ENCODE measurements at regions not wholly inside any gene's neighbourhood (a gene's known extent, or its start where the extent isn't known, plus 50 kb on each side); places are given as distances from the start of the nearest gene placed in this dataset.

DNA sequence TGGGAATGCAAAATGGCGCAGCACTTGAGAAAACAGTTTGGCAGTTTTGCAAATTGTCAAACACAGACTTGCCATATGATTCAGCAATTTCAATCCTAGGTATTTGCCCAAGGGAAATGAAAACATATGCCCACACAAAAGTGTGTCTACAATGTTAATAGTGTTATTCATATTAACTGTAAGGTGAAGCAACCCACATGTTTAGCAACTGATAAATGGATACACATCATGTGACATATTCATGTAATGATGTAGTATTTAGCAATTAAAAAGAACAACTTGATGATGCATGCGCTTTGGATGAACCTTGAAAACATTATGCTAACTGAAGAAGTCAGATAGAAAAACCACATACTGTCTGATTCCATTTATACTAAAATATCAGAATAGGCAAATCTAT is 539.0 kb upstream of the PPP2R3A start:
- TF ChIP-seq MAX (IDR thresholded peaks at IDR 0.05) (no peak), JUND (IDR thresholded peaks at IDR 0.05) (no peak), GABPA (IDR thresholded peaks at IDR 0.05 in 1 of 2, conservative IDR thresholded peaks at IDR 0.05 in 1 of 2) (no peak), EGR1 (IDR thresholded peaks at IDR 0.05; ENCODE audit: low read depth in 2 of 2) (no peak), RXRA (IDR thresholded peaks at IDR 0.05) (no peak), HNF4G (IDR thresholded peaks at IDR 0.05) (no peak), RAD21 (IDR thresholded peaks at IDR 0.05) (no peak)
- TF ChIP-seq, protein P1, sequence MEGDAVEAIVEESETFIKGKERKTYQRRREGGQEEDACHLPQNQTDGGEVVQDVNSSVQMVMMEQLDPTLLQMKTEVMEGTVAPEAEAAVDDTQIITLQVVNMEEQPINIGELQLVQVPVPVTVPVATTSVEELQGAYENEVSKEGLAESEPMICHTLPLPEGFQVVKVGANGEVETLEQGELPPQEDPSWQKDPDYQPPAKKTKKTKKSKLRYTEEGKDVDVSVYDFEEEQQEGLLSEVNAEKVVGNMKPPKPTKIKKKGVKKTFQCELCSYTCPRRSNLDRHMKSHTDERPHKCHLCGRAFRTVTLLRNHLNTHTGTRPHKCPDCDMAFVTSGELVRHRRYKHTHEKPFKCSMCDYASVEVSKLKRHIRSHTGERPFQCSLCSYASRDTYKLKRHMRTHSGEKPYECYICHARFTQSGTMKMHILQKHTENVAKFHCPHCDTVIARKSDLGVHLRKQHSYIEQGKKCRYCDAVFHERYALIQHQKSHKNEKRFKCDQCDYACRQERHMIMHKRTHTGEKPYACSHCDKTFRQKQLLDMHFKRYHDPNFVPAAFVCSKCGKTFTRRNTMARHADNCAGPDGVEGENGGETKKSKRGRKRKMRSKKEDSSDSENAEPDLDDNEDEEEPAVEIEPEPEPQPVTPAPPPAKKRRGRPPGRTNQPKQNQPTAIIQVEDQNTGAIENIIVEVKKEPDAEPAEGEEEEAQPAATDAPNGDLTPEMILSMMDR (IDR thresholded peaks at IDR 0.05; ENCODE audit: low read depth, low read length, missing input control): no peak
- TF ChIP-seq, protein P2, sequence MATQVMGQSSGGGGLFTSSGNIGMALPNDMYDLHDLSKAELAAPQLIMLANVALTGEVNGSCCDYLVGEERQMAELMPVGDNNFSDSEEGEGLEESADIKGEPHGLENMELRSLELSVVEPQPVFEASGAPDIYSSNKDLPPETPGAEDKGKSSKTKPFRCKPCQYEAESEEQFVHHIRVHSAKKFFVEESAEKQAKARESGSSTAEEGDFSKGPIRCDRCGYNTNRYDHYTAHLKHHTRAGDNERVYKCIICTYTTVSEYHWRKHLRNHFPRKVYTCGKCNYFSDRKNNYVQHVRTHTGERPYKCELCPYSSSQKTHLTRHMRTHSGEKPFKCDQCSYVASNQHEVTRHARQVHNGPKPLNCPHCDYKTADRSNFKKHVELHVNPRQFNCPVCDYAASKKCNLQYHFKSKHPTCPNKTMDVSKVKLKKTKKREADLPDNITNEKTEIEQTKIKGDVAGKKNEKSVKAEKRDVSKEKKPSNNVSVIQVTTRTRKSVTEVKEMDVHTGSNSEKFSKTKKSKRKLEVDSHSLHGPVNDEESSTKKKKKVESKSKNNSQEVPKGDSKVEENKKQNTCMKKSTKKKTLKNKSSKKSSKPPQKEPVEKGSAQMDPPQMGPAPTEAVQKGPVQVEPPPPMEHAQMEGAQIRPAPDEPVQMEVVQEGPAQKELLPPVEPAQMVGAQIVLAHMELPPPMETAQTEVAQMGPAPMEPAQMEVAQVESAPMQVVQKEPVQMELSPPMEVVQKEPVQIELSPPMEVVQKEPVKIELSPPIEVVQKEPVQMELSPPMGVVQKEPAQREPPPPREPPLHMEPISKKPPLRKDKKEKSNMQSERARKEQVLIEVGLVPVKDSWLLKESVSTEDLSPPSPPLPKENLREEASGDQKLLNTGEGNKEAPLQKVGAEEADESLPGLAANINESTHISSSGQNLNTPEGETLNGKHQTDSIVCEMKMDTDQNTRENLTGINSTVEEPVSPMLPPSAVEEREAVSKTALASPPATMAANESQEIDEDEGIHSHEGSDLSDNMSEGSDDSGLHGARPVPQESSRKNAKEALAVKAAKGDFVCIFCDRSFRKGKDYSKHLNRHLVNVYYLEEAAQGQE (IDR thresholded peaks at IDR 0.05): no peak
- TF ChIP-seq, protein P3, sequence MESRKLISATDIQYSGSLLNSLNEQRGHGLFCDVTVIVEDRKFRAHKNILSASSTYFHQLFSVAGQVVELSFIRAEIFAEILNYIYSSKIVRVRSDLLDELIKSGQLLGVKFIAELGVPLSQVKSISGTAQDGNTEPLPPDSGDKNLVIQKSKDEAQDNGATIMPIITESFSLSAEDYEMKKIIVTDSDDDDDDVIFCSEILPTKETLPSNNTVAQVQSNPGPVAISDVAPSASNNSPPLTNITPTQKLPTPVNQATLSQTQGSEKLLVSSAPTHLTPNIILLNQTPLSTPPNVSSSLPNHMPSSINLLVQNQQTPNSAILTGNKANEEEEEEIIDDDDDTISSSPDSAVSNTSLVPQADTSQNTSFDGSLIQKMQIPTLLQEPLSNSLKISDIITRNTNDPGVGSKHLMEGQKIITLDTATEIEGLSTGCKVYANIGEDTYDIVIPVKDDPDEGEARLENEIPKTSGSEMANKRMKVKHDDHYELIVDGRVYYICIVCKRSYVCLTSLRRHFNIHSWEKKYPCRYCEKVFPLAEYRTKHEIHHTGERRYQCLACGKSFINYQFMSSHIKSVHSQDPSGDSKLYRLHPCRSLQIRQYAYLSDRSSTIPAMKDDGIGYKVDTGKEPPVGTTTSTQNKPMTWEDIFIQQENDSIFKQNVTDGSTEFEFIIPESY (IDR thresholded peaks at IDR 0.05): no peak

All from liver (tissue), 3 donors.